Hepatocyte (in vitro differentiated cells): ENCODE measurements at regions not wholly inside any gene's neighbourhood (a gene's known extent, or its start where the extent isn't known, plus 50 kb on each side); places are given as distances from the start of the nearest gene placed in this dataset.

Experiments used
- DNase-seq: peaks from one replicate; pipeline ENCODE4 v3.0.0-alpha.2; 2016; ENCODE audit warnings: low spot score
- H2AFZ ChIP-seq: fragments of 200-600 bp; sonication (generic); 2 replicates; pipeline ENCODE4 v1.6.0; 2016; ENCODE audit warnings: antibody characterized with exemption, mild to moderate bottlenecking
- H3K27ac ChIP-seq: fragments of 200-600 bp; sonication (generic); 2 replicates; pipeline ENCODE4 v1.5.1; 2016; ENCODE audit warnings: mild to moderate bottlenecking
- H3K27me3 ChIP-seq: fragments of 200-600 bp; sonication (generic); 2 replicates; pipeline ENCODE4 v1.6.1; 2016
- H3K36me3 ChIP-seq: fragments of 200-600 bp; sonication (generic); replicated peaks from 2 replicates; pipeline ENCODE4 v1.5.1; 2016; ENCODE audit warnings: low read depth; ENCODE audit not compliant: insufficient read depth
- H3K4me1 ChIP-seq: fragments of 200-600 bp; sonication (generic); 2 replicates; pipeline ENCODE4 v1.5.1; 2016; ENCODE audit warnings: mild to moderate bottlenecking, moderate library complexity; ENCODE audit not compliant: insufficient read depth
- H3K4me2 ChIP-seq: fragments of 200-600 bp; sonication (generic); 2 replicates; pipeline ENCODE4 v1.6.0; 2016
- H3K4me3 ChIP-seq: fragments of 200-600 bp; sonication (generic); 2 replicates; pipeline ENCODE4 v1.5.1; 2016; ENCODE audit warnings: mild to moderate bottlenecking
- H3K79me2 ChIP-seq: fragments of 200-600 bp; sonication (generic); 2 replicates; pipeline ENCODE4 v1.6.0; 2017; ENCODE audit warnings: mild to moderate bottlenecking
- H3K9me2 ChIP-seq: fragments of 200-600 bp; sonication (generic); replicated peaks from 2 replicates; pipeline ENCODE4 v1.6.0; 2017; ENCODE audit warnings: mild to moderate bottlenecking; ENCODE audit not compliant: insufficient read depth
- H3K9me3 ChIP-seq: fragments of 200-600 bp; sonication (generic); 2 replicates; pipeline ENCODE4 v1.5.1; 2016; ENCODE audit warnings: low read depth, mild to moderate bottlenecking
- H4K20me1 ChIP-seq: fragments of 200-600 bp; sonication (generic); 2 replicates; pipeline ENCODE4 v1.6.0; 2016; ENCODE audit warnings: mild to moderate bottlenecking; ENCODE audit not compliant: insufficient read depth, poor library complexity, severe bottlenecking
- EZH2 ChIP-seq: fragments of 200-600 bp; sonication (generic); IDR thresholded peaks from 2 replicates; pipeline ENCODE4 v1.6.1; 2016; ENCODE audit warnings: antibody characterized with exemption, mild to moderate bottlenecking, borderline replicate concordance
- EZH2phosphoT487 ChIP-seq: fragments of 200-600 bp; sonication (generic); IDR thresholded peaks from one replicate; pipeline ENCODE4 v1.6.1; 2018; ENCODE audit warnings: antibody characterized with exemption, mild to moderate bottlenecking, low read depth, moderate library complexity; ENCODE audit not compliant: unreplicated experiment, severe bottlenecking
- WGBS: methylation state at CpG from one replicate; pipeline ENCODE4 v1.1.6; 2016; ENCODE audit warnings: low lambda C conversion rate; ENCODE audit errors: missing lambda C conversion rate; 5-methylcytosine and 5-hydroxymethylcytosine counted together
- TF ChIP-seq, protein P1 (sequence below): fragments of 200-600 bp; sonication (generic); IDR thresholded peaks from 2 replicates; pipeline ENCODE4 v1.5.1; 2016; ENCODE audit warnings: antibody characterized with exemption, mild to moderate bottlenecking; ENCODE audit not compliant: poor library complexity

DNA sequence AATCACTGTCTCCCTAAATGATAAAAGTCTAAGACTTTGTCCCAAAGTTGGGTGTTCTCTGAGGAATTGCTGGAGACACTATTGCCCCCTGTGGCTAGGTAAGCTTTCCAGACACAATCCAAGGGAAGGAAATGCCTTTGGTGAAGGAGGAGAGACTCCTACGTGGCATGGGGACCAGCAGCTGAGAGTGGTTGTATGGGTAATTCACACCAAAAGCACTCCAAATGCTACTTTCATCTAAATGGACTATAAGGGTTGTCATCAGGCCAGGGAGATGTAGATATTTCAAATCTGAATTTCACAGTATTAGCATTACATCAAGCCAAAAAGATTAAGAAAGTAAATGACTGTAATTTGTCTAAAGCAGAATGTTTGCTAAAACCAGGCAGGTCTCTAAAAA, 400.8 kb upstream of the THBS1 start:
- 37% methylated on average over 1 of the region's 1 CpG for WGBS
- no peak for DNase-seq

DNA sequence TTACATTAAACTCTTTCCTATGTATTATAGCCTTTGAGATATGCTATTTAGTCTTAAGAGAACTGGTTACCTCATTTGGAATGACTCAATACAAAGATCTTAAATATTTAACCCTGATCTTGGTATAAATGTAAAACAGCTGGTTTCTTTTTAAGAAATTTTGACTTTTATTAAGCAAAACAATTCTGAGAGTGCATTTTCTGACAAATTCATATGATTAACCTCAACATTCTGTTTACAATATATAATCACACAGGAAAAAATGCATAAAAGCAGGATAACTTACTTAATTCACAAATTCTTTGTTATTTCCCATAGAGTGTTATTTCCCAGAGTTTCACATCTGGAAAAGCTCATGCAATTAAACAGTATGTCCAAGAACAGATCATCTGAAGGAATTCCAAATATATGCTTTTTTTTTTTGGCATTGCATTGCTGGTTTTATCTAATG, 400.4 kb upstream of the THBS1 start:
- TF ChIP-seq, protein P1, sequence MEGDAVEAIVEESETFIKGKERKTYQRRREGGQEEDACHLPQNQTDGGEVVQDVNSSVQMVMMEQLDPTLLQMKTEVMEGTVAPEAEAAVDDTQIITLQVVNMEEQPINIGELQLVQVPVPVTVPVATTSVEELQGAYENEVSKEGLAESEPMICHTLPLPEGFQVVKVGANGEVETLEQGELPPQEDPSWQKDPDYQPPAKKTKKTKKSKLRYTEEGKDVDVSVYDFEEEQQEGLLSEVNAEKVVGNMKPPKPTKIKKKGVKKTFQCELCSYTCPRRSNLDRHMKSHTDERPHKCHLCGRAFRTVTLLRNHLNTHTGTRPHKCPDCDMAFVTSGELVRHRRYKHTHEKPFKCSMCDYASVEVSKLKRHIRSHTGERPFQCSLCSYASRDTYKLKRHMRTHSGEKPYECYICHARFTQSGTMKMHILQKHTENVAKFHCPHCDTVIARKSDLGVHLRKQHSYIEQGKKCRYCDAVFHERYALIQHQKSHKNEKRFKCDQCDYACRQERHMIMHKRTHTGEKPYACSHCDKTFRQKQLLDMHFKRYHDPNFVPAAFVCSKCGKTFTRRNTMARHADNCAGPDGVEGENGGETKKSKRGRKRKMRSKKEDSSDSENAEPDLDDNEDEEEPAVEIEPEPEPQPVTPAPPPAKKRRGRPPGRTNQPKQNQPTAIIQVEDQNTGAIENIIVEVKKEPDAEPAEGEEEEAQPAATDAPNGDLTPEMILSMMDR, result no peak
- TF ChIP-seq EZH2, result no peak
- Histone ChIP-seq H3K27ac (peak overlapping the region; percentile 39), H3K9me3 (no peaks in the 10 kb centered on the region), H4K20me1 (no peaks in the 10 kb centered on the region), H2AFZ (no peak overlapping the region), H3K9me2 (no peaks in the 10 kb centered on the region), H3K36me3 (no peaks in the 10 kb centered on the region), H3K4me3 (no peak overlapping the region), H3K27me3 (no peaks in the 10 kb centered on the region), H3K79me2 (no peaks in the 10 kb centered on the region), H3K4me1 (peaks cover 21% of the 10 kb centered on the region), H3K4me2 (no peak overlapping the region)
- no peak for DNase-seq

More for the DNA sequence above, 400.8 kb upstream of the THBS1 start:
- Histone ChIP-seq H3K4me2 (no peak overlapping the region), H4K20me1 (no peaks in the 10 kb centered on the region), H3K27me3 (no peaks in the 10 kb centered on the region), H3K27ac (peak overlapping the region; percentile 21), H3K79me2 (no peaks in the 10 kb centered on the region), H3K9me2 (no peaks in the 10 kb centered on the region), H3K36me3 (no peaks in the 10 kb centered on the region), H3K9me3 (no peaks in the 10 kb centered on the region), H2AFZ (no peak overlapping the region), H3K4me1 (peaks cover 21% of the 10 kb centered on the region), H3K4me3 (no peak overlapping the region)
- TF ChIP-seq, protein P1, result no peak
- TF ChIP-seq EZH2phosphoT487 (no peak), EZH2 (no peak)

DNA sequence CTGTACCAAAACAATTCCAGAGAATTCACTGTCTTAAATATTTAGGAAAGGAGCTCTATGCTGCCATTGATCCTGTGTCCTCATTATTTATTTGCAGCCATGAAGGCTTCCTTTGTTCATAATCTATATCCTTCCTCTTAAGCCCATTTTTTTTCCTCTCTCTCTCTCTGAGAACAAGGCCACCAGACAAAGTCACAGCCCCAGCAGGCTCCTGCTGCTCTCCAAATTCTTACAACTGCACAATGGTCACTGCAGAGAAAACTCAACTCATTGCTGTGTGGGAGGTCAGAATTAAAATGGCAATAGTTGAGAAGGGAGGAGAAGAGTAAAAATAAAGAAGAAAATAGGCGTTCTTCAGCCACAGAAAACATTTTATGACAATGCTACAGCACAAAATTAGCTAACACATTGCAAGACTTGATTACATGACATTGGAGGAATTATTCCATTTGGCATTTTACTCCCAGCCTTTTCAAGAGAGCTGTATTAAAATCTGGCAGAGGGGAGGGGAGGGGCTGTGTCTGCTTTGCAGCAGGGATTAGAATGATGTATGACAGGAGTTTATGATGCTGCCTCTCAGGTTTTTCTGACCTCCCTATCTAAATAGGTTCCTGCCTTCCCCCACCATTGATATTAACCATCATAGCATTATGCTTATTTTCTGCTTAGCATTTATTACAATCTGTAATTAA, 399.7 kb upstream of the THBS1 start:
- 59% methylated on average over 1 of the region's 1 CpG for WGBS
- Histone ChIP-seq H3K79me2 (no peaks in the 10 kb centered on the region), H3K9me3 (no peaks in the 10 kb centered on the region), H3K4me1 (peaks cover 21% of the 10 kb centered on the region), H3K9me2 (no peaks in the 10 kb centered on the region), H3K27me3 (no peaks in the 10 kb centered on the region), H3K4me3 (no peak overlapping the region), H2AFZ (no peak overlapping the region), H3K4me2 (peak overlapping the region; percentile 46), H3K36me3 (no peaks in the 10 kb centered on the region), H3K27ac (peak overlapping the region; percentile 39), H4K20me1 (no peaks in the 10 kb centered on the region)
- DNase-seq, result no peak
- TF ChIP-seq EZH2, result no peak
- TF ChIP-seq, protein P1, result no peak
- no peak for TF ChIP-seq EZH2phosphoT487
